Stimulated activated naive CD8-positive, alpha-beta T cell treated with anti-CD3 and anti-CD28 coated beads, Interleukin-15, amount 100 ng/mL, for 72 hours (primary cell): ENCODE measurements at regions not wholly inside any gene's neighbourhood (a gene's known extent, or its start where the extent isn't known, plus 50 kb on each side); places are given as distances from the start of the nearest gene placed in this dataset.
A peak's percentile ranks its signal among the peaks of the same experiment; 100 is the strongest.
"Not testable (repeated sequence)": the region's sequence is repeated elsewhere in the genome, so short reads cannot be mapped to it uniquely, and the experiment has no call there.

Source experiments
- ATAC-seq: fragments of 150-1000 bp; cut with Tn5 transposase; 2 replicates; pipeline ENCODE4 v1.10.0; 2021; ENCODE audit warnings: mild to moderate bottlenecking, moderate library complexity
- DNase-seq, 2 donors: peaks; one replicate each; pipeline ENCODE4 v3.0.0; 2021 to 2022
- H3K27ac Mint-ChIP-seq, 2 donors: one replicate each; pipeline ENCODE4 v1.8.0; 2022; ENCODE audit warnings: mild to moderate bottlenecking in 2 of 2, mixed read lengths in 2 of 2, moderate library complexity in 2 of 2
- H3K27me3 Mint-ChIP-seq: one replicate; pipeline ENCODE4 v1.8.0; 2022; ENCODE audit warnings: mixed read lengths
- H3K4me1 Mint-ChIP-seq: one replicate; pipeline ENCODE4 v1.8.0; 2022; ENCODE audit warnings: mild to moderate bottlenecking, mixed read lengths
- H3K4me3 Mint-ChIP-seq, 2 donors: one replicate each; pipeline ENCODE4 v1.8.0; 2022; ENCODE audit warnings: mild to moderate bottlenecking in 2 of 2, mixed read lengths in 2 of 2, moderate library complexity in 1 of 2
- H3K9me3 Mint-ChIP-seq, 2 donors: one replicate each; pipeline ENCODE4 v1.8.0; 2022; ENCODE audit warnings: mixed read lengths in 2 of 2

GRCh38 chrX:44058339-44058738 lies 85.1 kb upstream of the NDP start:
- no peak overlapping the region for H3K4me3 Mint-ChIP-seq
- DNase-seq (no peak), ATAC-seq (no peak)
- peak overlapping the region in 1 of 2 donors; percentile 57 for H3K27ac Mint-ChIP-seq
- no peaks in the 10 kb centered on the region for H3K9me3 Mint-ChIP-seq
- peaks cover 5% of the 10 kb centered on the region for H3K27me3 Mint-ChIP-seq
- H3K4me1 Mint-ChIP-seq, result peaks cover 12% of the 10 kb centered on the region

GRCh38 chrX:44055638-44056037 lies 82.4 kb upstream of the NDP start:
- H3K9me3 Mint-ChIP-seq, result peaks cover 0 to 5% of the 10 kb centered on the region in 2 donors
- no peak overlapping the region for H3K4me3 Mint-ChIP-seq
- H3K4me1 Mint-ChIP-seq, result peaks cover 12% of the 10 kb centered on the region
- H3K27me3 Mint-ChIP-seq, result peaks cover 5% of the 10 kb centered on the region
- H3K27ac Mint-ChIP-seq, result no peak overlapping the region
- ATAC-seq (no peak), DNase-seq (no peak)

- DNase-seq (no peak), ATAC-seq (peak; percentile 45)
- Mint-ChIP-seq H3K4me3 (no peak overlapping the region), H3K9me3 (peaks cover 0 to 5% of the 10 kb centered on the region in 2 donors), H3K4me1 (peaks cover 12% of the 10 kb centered on the region), H3K27me3 (peaks cover 5% of the 10 kb centered on the region), H3K27ac (no peak overlapping the region)
These were observed 81.8 kb upstream of the NDP start for GRCh38 chrX:44054863-44055601.

GRCh38 chrX:44045106-44045505 lies 71.9 kb upstream of the NDP start:
- not testable (repeated sequence) for H3K4me1 Mint-ChIP-seq, H3K4me3 Mint-ChIP-seq, H3K9me3 Mint-ChIP-seq, DNase-seq, H3K27ac Mint-ChIP-seq, ATAC-seq, H3K27me3 Mint-ChIP-seq

- DNase-seq (no peak), ATAC-seq (no peak)
- H3K9me3 Mint-ChIP-seq, result no peaks in the 10 kb centered on the region
- no peaks in the 10 kb centered on the region for H3K27me3 Mint-ChIP-seq
- H3K4me1 Mint-ChIP-seq, result no peaks in the 10 kb centered on the region
- H3K4me3 Mint-ChIP-seq, result no peak overlapping the region
- H3K27ac Mint-ChIP-seq, result peak overlapping the region in 1 of 2 donors; percentile 48
These were observed 70.3 kb upstream of the NDP start for GRCh38 chrX:44043496-44043895.

GRCh38 chrX:44042751-44043150 lies 69.6 kb upstream of the NDP start:
- no peaks in the 10 kb centered on the region for H3K27me3 Mint-ChIP-seq
- no peak for ATAC-seq
- H3K27ac Mint-ChIP-seq, result no peak overlapping the region
- no peak overlapping the region for H3K4me3 Mint-ChIP-seq
- H3K9me3 Mint-ChIP-seq, result no peaks in the 10 kb centered on the region
- DNase-seq, result no peak
- no peaks in the 10 kb centered on the region for H3K4me1 Mint-ChIP-seq

- H3K4me3 Mint-ChIP-seq, result no peak overlapping the region
- no peak overlapping the region for H3K27ac Mint-ChIP-seq
- ATAC-seq (no peak), DNase-seq (no peak)
- no peaks in the 10 kb centered on the region for H3K9me3 Mint-ChIP-seq
- no peaks in the 10 kb centered on the region for H3K4me1 Mint-ChIP-seq
- H3K27me3 Mint-ChIP-seq, result no peaks in the 10 kb centered on the region
These were observed 68.9 kb upstream of the NDP start for GRCh38 chrX:44042116-44042515.

GRCh38 chrX:44040406-44040805 lies 67.2 kb upstream of the NDP start:
- Mint-ChIP-seq H3K9me3 (no peaks in the 10 kb centered on the region), H3K27me3 (no peaks in the 10 kb centered on the region), H3K27ac (no peak overlapping the region), H3K4me1 (no peaks in the 10 kb centered on the region), H3K4me3 (no peak overlapping the region)
- no peak for ATAC-seq
- no peak for DNase-seq

- Mint-ChIP-seq H3K4me3 (no peak overlapping the region), H3K4me1 (no peaks in the 10 kb centered on the region)
- ATAC-seq, result no peak
These were observed 66.4 kb upstream of the NDP start for GRCh38 chrX:44039556-44039955.

GRCh38 chrX:44036336-44036735 lies 63.1 kb upstream of the NDP start:
- Mint-ChIP-seq H3K27me3 (no peaks in the 10 kb centered on the region), H3K4me3 (no peak overlapping the region), H3K27ac (no peak overlapping the region), H3K4me1 (peaks cover 11% of the 10 kb centered on the region), H3K9me3 (no peaks in the 10 kb centered on the region)
- DNase-seq (no peak), ATAC-seq (no peak)

More at GRCh38 chrX:44039556-44039955, 66.4 kb upstream of the NDP start:
- Mint-ChIP-seq H3K27ac (no peak overlapping the region), H3K27me3 (no peaks in the 10 kb centered on the region), H3K9me3 (no peaks in the 10 kb centered on the region)
- no peak for DNase-seq

GRCh38 chrX:44035571-44035970 lies 62.4 kb upstream of the NDP start:
- Mint-ChIP-seq H3K27ac (no peak overlapping the region), H3K9me3 (no peaks in the 10 kb centered on the region), H3K4me1 (peaks cover 11% of the 10 kb centered on the region), H3K4me3 (no peak overlapping the region), H3K27me3 (no peaks in the 10 kb centered on the region)
- ATAC-seq, result no peak
- no peak for DNase-seq

- Mint-ChIP-seq H3K4me3 (peak overlapping the region in 1 of 2 donors; percentile 19), H3K27ac (peak overlapping the region; percentile 22 to 86), H3K27me3 (no peaks in the 10 kb centered on the region), H3K9me3 (no peaks in the 10 kb centered on the region), H3K4me1 (peaks cover 11% of the 10 kb centered on the region)
- DNase-seq (no peak), ATAC-seq (no peak)
These were observed 59.3 kb upstream of the NDP start for GRCh38 chrX:44032479-44032878.

- no peak for DNase-seq
- Mint-ChIP-seq H3K4me3 (no peak overlapping the region), H3K4me1 (no peaks in the 10 kb centered on the region), H3K27ac (no peak overlapping the region), H3K9me3 (no peaks in the 10 kb centered on the region), H3K27me3 (no peaks in the 10 kb centered on the region)
- ATAC-seq, result no peak
These were observed 52.4 kb upstream of the NDP start for GRCh38 chrX:44025555-44025954.
